ENCODE measurements at regions not wholly inside any gene's neighbourhood (a gene's known extent, or its start where the extent isn't known, plus 50 kb on each side); places are given as distances from the start of the nearest gene placed in this dataset.

DNA sequence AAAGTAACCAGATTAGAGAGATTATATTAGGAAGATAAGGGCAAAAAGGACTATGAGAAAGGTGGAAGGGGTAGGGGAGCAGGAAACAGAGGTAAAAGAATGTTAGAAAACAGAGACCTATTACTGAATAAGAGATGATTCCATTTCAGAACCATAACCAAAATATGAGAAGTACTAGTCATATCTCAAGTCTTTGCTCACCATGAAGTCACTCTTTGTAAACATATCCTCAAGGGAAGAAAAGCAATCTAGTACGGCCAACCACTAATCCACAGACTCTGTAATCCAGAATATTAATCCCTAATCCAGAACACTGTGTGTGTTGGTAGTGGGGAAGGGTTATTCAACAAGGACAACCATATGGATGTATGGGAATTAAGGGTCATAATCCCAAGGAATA is 92.0 kb downstream of the CDCA7 start:
- TF ChIP-seq, protein P1, sequence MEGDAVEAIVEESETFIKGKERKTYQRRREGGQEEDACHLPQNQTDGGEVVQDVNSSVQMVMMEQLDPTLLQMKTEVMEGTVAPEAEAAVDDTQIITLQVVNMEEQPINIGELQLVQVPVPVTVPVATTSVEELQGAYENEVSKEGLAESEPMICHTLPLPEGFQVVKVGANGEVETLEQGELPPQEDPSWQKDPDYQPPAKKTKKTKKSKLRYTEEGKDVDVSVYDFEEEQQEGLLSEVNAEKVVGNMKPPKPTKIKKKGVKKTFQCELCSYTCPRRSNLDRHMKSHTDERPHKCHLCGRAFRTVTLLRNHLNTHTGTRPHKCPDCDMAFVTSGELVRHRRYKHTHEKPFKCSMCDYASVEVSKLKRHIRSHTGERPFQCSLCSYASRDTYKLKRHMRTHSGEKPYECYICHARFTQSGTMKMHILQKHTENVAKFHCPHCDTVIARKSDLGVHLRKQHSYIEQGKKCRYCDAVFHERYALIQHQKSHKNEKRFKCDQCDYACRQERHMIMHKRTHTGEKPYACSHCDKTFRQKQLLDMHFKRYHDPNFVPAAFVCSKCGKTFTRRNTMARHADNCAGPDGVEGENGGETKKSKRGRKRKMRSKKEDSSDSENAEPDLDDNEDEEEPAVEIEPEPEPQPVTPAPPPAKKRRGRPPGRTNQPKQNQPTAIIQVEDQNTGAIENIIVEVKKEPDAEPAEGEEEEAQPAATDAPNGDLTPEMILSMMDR (IDR thresholded peaks at IDR 0.05; ENCODE audit: insufficient read depth, low read length, poor library complexity, severe bottlenecking): no peak
- no peak for TF ChIP-seq EZH2phosphoT487 (conservative IDR thresholded peaks at IDR 0.05; ENCODE audit: low read length)
